K562 (cell line): ENCODE measurements at regions not wholly inside any gene's neighbourhood (a gene's known extent, or its start where the extent isn't known, plus 50 kb on each side); places are given as distances from the start of the nearest gene placed in this dataset.

Experiments used
- CREB1 ChIP-seq, 2 experiments: sonication (generic) in 1 of 2; formaldehyde crosslinking in 1 of 2; IDR thresholded peaks; 2 replicates each; pipeline versions ENCODE4 v1.6.1 to v1.8.0; 2012 to 2022; ENCODE audit warnings: inconsistent platforms in 1 of 2, mild to moderate bottlenecking in 1 of 2, missing genetic modification reagents in 1 of 2, moderate library complexity in 1 of 2
- DACH1 ChIP-seq: fragments of 450-650 bp; IDR thresholded peaks from 2 replicates; pipeline ENCODE4 v1.6.1; 2018; ENCODE audit not compliant: partially characterized antibody
- ELF1 ChIP-seq: fragments of 200-800 bp; sonication (Bioruptor generic); IDR thresholded peaks from 2 replicates; pipeline ENCODE4 v1.6.1; 2016; ENCODE audit warnings: missing genetic modification characterization, missing compliant biosample characterization
- FOXA1 ChIP-seq: fragments of 450-650 bp; IDR thresholded peaks from 2 replicates; pipeline ENCODE4 v1.6.1; 2016; ENCODE audit warnings: mild to moderate bottlenecking, borderline replicate concordance
- FOXP1 ChIP-seq: sonication (generic); formaldehyde crosslinking; IDR thresholded peaks from 2 replicates; pipeline ENCODE4 v1.8.0; 2022; ENCODE audit warnings: mild to moderate bottlenecking, missing genetic modification reagents
- GATAD2B ChIP-seq: fragments of 450-650 bp; IDR thresholded peaks from 2 replicates; pipeline ENCODE4 v1.6.1; 2017; ENCODE audit warnings: mild to moderate bottlenecking, borderline replicate concordance
- MYBL2 ChIP-seq, 2 experiments: fragments of 450-650 bp in 1 of 2; sonication (generic) in 1 of 2; formaldehyde crosslinking in 1 of 2; IDR thresholded peaks; 2 replicates each; pipeline versions ENCODE4 v1.6.1 to v1.8.1; 2017 to 2022; ENCODE audit warnings: borderline replicate concordance in 1 of 2, inconsistent platforms in 1 of 2, low read depth in 1 of 2, mild to moderate bottlenecking in 1 of 2, missing genetic modification reagents in 1 of 2, moderate library complexity in 1 of 2
- NRF1 ChIP-seq, 2 experiments: fragments of 450-650 bp; IDR thresholded peaks in 1 of 2; conservative IDR thresholded peaks in 1 of 2; 2 replicates each; pipeline ENCODE4 v1.6.1; 2014; ENCODE audit warnings: mild to moderate bottlenecking in 2 of 2
- RAD21 ChIP-seq, 2 experiments: fragments of 250-450 bp in 1 of 2; fragments of 450-650 bp in 1 of 2; sonication (Bioruptor Pico) in 1 of 2; formaldehyde crosslinking in 1 of 2; IDR thresholded peaks in 1 of 2; conservative IDR thresholded peaks in 1 of 2; 2 replicates each; pipeline versions ENCODE4 v1.4.0 to v1.8.0; 2020 to 2022; ENCODE audit warnings: mild to moderate bottlenecking in 2 of 2, moderate library complexity in 1 of 2
- ZC3H4 ChIP-seq: sonication (generic); formaldehyde crosslinking; IDR thresholded peaks from 2 replicates; pipeline ENCODE4 v1.9.0; 2021; ENCODE audit warnings: missing genetic modification reagents, borderline replicate concordance
- ZNF431 ChIP-seq: sonication (generic); formaldehyde crosslinking; IDR thresholded peaks from 2 replicates; pipeline ENCODE4 v1.8.0; 2022; ENCODE audit warnings: mild to moderate bottlenecking, missing genetic modification reagents
- ZSCAN32 ChIP-seq: fragments of 450-650 bp; formaldehyde crosslinking; IDR thresholded peaks from 2 replicates; pipeline ENCODE4 v1.4.0; 2020; ENCODE audit warnings: mild to moderate bottlenecking, moderate library complexity
- TF ChIP-seq, protein P1 (sequence below): IDR thresholded peaks from 2 replicates; pipeline ENCODE4 v1.6.1; 2011; ENCODE audit warnings: borderline replicate concordance, low read depth, mild to moderate bottlenecking, moderate library complexity, low read length; ENCODE audit not compliant: insufficient read depth, poor library complexity, severe bottlenecking
- TF ChIP-seq, protein P2 (sequence below), 3 experiments: IDR thresholded peaks in 2 of 3; conservative IDR thresholded peaks in 1 of 3; 2 replicates each; pipeline ENCODE4 v1.5.1; 2011 to 2012; ENCODE audit warnings: low read length in 3 of 3, mild to moderate bottlenecking in 3 of 3, control low read depth in 2 of 3, improper control_type of control experiment in 1 of 3, inconsistent platforms in 1 of 3, low read depth in 1 of 3, mixed read lengths in 1 of 3, moderate library complexity in 1 of 3; ENCODE audit not compliant: insufficient read depth in 2 of 3
- TF ChIP-seq, protein P3 (sequence below): sonication (generic); formaldehyde crosslinking; IDR thresholded peaks from 2 replicates; pipeline ENCODE4 v1.8.0; 2022; ENCODE audit warnings: mild to moderate bottlenecking, missing genetic modification reagents
- TF ChIP-seq, protein P4 (sequence below): fragments of 450-650 bp; IDR thresholded peaks from 2 replicates; pipeline ENCODE4 v1.6.1; 2017; ENCODE audit warnings: mild to moderate bottlenecking, moderate library complexity
- TF ChIP-seq, protein P5 (sequence below): fragments of 200-800 bp; sonication (Bioruptor generic); IDR thresholded peaks from 2 replicates; pipeline ENCODE4 v1.6.1; 2017; ENCODE audit warnings: missing genetic modification characterization, missing compliant biosample characterization
- TF ChIP-seq, protein P6 (sequence below): fragments of 250-450 bp; sonication (Bioruptor Pico); IDR thresholded peaks from 2 replicates; pipeline ENCODE4 v1.9.0; 2021; ENCODE audit warnings: mild to moderate bottlenecking

DNA sequence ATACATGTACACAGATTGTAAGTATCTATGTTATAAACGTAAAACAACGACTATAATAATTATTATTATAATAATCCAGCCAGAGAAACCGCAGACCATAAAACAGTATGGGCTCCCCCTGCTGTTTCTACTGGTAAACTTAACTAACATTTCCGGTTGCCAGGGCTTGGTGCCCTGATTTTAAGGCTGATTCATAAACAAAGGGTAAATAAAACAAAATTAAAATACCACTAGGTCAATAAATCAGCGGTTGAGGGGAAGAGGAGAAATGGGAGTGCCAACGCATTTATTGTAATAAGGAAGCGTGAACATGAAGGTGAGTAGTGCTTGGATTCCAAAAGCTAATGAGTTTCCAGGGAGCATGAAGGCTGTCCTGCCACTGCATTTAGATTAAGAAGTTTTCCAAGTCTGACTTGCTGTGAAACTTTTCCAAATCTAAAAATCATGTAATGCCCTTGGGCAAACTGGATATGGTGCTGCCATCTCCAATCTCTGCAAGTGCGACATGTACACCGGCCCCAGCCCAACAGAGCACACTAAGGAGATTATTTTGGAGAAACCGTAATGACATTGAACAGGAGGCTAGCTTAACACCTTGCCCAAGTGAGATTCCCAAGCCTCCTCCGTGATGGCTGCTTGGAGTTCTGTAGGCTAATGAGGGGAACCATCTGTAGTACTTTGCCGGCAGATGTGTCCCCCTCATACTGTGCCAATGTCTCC lies 50.7 kb upstream of the HNRNPA3 start (continued):
- TF ChIP-seq, protein P1, sequence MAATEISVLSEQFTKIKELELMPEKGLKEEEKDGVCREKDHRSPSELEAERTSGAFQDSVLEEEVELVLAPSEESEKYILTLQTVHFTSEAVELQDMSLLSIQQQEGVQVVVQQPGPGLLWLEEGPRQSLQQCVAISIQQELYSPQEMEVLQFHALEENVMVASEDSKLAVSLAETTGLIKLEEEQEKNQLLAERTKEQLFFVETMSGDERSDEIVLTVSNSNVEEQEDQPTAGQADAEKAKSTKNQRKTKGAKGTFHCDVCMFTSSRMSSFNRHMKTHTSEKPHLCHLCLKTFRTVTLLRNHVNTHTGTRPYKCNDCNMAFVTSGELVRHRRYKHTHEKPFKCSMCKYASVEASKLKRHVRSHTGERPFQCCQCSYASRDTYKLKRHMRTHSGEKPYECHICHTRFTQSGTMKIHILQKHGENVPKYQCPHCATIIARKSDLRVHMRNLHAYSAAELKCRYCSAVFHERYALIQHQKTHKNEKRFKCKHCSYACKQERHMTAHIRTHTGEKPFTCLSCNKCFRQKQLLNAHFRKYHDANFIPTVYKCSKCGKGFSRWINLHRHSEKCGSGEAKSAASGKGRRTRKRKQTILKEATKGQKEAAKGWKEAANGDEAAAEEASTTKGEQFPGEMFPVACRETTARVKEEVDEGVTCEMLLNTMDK: peak; percentile 90
- TF ChIP-seq, protein P2, sequence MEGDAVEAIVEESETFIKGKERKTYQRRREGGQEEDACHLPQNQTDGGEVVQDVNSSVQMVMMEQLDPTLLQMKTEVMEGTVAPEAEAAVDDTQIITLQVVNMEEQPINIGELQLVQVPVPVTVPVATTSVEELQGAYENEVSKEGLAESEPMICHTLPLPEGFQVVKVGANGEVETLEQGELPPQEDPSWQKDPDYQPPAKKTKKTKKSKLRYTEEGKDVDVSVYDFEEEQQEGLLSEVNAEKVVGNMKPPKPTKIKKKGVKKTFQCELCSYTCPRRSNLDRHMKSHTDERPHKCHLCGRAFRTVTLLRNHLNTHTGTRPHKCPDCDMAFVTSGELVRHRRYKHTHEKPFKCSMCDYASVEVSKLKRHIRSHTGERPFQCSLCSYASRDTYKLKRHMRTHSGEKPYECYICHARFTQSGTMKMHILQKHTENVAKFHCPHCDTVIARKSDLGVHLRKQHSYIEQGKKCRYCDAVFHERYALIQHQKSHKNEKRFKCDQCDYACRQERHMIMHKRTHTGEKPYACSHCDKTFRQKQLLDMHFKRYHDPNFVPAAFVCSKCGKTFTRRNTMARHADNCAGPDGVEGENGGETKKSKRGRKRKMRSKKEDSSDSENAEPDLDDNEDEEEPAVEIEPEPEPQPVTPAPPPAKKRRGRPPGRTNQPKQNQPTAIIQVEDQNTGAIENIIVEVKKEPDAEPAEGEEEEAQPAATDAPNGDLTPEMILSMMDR (IDR thresholded peaks at IDR 0.05 in 2 of 3, conservative IDR thresholded peaks at IDR 0.05 in 1 of 3; ENCODE audit: insufficient read depth in 2 of 3, low read depth in 1 of 3, low read length in 3 of 3): peak; percentile 52 to 71 (median 54); a peak in 4 of 6 replicates
- TF ChIP-seq FOXP1 (CRISPR knock-in tag) (no peak), NRF1 (conservative IDR thresholded peaks at IDR 0.05 in 1 of 2, IDR thresholded peaks at IDR 0.05 in 1 of 2) (no peak), GATAD2B (no peak), DACH1 (peak; percentile 30), CREB1 (IDR thresholded peaks at IDR 0.05) (no peak), CREB1 (CRISPR knock-in tag; IDR thresholded peaks at IDR 0.05) (no peak), ZSCAN32 (CRISPR knock-in tag) (no peak), ZC3H4 (CRISPR knock-in tag) (no peak), RAD21 (CRISPR knock-in tag; conservative IDR thresholded peaks at IDR 0.05 in 1 of 2, IDR thresholded peaks at IDR 0.05 in 1 of 2) (peak; percentile 19 to 31; a peak in 3 of 4 replicates), ELF1 (tag) (0 out of 2 replicates have a peak, but pooled peaks have one; percentile 45), ZNF431 (no peak), MYBL2 (IDR thresholded peaks at IDR 0.05; ENCODE audit: low read depth) (no peak), MYBL2 (CRISPR knock-in tag; IDR thresholded peaks at IDR 0.05; ENCODE audit: borderline replicate concordance) (no peak), FOXA1 (no peak)
- TF ChIP-seq, protein P3, sequence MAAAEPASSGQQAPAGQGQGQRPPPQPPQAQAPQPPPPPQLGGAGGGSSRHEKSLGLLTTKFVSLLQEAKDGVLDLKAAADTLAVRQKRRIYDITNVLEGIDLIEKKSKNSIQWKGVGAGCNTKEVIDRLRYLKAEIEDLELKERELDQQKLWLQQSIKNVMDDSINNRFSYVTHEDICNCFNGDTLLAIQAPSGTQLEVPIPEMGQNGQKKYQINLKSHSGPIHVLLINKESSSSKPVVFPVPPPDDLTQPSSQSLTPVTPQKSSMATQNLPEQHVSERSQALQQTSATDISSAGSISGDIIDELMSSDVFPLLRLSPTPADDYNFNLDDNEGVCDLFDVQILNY: no peak
- TF ChIP-seq, protein P4, sequence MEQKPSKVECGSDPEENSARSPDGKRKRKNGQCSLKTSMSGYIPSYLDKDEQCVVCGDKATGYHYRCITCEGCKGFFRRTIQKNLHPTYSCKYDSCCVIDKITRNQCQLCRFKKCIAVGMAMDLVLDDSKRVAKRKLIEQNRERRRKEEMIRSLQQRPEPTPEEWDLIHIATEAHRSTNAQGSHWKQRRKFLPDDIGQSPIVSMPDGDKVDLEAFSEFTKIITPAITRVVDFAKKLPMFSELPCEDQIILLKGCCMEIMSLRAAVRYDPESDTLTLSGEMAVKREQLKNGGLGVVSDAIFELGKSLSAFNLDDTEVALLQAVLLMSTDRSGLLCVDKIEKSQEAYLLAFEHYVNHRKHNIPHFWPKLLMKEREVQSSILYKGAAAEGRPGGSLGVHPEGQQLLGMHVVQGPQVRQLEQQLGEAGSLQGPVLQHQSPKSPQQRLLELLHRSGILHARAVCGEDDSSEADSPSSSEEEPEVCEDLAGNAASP: no peak
- TF ChIP-seq, protein P5, sequence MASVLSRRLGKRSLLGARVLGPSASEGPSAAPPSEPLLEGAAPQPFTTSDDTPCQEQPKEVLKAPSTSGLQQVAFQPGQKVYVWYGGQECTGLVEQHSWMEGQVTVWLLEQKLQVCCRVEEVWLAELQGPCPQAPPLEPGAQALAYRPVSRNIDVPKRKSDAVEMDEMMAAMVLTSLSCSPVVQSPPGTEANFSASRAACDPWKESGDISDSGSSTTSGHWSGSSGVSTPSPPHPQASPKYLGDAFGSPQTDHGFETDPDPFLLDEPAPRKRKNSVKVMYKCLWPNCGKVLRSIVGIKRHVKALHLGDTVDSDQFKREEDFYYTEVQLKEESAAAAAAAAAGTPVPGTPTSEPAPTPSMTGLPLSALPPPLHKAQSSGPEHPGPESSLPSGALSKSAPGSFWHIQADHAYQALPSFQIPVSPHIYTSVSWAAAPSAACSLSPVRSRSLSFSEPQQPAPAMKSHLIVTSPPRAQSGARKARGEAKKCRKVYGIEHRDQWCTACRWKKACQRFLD (CRISPR knock-in tag): no peak
- TF ChIP-seq, protein P6, sequence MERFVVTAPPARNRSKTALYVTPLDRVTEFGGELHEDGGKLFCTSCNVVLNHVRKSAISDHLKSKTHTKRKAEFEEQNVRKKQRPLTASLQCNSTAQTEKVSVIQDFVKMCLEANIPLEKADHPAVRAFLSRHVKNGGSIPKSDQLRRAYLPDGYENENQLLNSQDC (CRISPR knock-in tag): no peak
- TF ChIP-seq, all 486 proteins: peak for 9
